ENCODE measurements at regions not wholly inside any gene's neighbourhood (a gene's known extent, or its start where the extent isn't known, plus 50 kb on each side); places are given as distances from the start of the nearest gene placed in this dataset.
A peak's percentile ranks its signal among the peaks of the same experiment; 100 is the strongest.

DNA sequence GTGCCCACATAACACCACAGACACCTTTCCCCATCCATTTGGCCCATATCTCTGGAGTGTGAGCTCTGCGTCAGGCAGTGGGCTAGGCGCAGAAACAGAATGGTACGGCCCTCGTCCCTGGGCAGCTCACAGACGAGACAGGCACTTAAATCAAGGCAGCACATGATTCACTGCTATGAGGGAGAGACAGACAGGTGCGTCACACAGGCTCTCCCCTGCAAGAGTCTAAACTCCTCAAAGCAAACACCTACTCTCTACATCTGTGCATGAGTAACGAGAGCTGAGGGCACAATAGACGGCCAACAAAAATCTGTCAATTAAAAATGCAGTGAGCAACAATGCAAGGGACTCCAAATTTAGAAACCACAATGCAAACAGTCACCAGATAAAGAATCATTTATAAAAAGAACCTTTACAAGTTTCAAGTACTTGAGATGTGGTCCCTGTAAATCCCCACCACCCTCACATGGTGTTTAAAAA, 348.9 kb downstream of the UQCRFS1 start (continued):
- TF ChIP-seq, protein P1, sequence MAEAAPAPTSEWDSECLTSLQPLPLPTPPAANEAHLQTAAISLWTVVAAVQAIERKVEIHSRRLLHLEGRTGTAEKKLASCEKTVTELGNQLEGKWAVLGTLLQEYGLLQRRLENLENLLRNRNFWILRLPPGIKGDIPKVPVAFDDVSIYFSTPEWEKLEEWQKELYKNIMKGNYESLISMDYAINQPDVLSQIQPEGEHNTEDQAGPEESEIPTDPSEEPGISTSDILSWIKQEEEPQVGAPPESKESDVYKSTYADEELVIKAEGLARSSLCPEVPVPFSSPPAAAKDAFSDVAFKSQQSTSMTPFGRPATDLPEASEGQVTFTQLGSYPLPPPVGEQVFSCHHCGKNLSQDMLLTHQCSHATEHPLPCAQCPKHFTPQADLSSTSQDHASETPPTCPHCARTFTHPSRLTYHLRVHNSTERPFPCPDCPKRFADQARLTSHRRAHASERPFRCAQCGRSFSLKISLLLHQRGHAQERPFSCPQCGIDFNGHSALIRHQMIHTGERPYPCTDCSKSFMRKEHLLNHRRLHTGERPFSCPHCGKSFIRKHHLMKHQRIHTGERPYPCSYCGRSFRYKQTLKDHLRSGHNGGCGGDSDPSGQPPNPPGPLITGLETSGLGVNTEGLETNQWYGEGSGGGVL (tag by site-specific recombination; IDR thresholded peaks at IDR 0.05), result no peak
- TF ChIP-seq EGR2 (tag by site-specific recombination; IDR thresholded peaks at IDR 0.05; ENCODE audit: low read depth) (0 out of 2 replicates have a peak, but pooled peaks have one; percentile 30), ZNF629 (tag by site-specific recombination; IDR thresholded peaks at IDR 0.05) (peak; percentile 96), IKZF3 (tag by site-specific recombination; IDR thresholded peaks at IDR 0.05) (no peak), ZNF146 (tag by site-specific recombination; IDR thresholded peaks at IDR 0.05) (peak; percentile 74; the same call in 1 of the 2 replicates), ZBTB21 (tag by site-specific recombination; IDR thresholded peaks at IDR 0.05) (peak; percentile 73), OVOL3 (tag by site-specific recombination; IDR thresholded peaks at IDR 0.05) (peak; percentile 82), ZNF548 (tag by site-specific recombination; IDR thresholded peaks at IDR 0.05) (no peak), ZFHX2 (tag by site-specific recombination; conservative IDR thresholded peaks at IDR 0.05) (peak; percentile 53), MYNN (tag by site-specific recombination; IDR thresholded peaks at IDR 0.05; ENCODE audit: borderline replicate concordance) (no peak)
- TF ChIP-seq, protein P2, sequence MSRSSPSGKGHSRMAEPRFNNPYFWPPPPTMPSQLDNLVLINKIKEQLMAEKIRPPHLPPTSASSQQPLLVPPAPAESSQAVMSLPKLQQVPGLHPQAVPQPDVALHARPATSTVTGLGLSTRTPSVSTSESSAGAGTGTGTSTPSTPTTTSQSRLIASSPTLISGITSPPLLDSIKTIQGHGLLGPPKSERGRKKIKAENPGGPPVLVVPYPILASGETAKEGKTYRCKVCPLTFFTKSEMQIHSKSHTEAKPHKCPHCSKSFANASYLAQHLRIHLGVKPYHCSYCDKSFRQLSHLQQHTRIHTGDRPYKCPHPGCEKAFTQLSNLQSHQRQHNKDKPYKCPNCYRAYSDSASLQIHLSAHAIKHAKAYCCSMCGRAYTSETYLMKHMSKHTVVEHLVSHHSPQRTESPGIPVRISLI (tag by site-specific recombination; IDR thresholded peaks at IDR 0.05), result no peak
- TF ChIP-seq, protein P3, sequence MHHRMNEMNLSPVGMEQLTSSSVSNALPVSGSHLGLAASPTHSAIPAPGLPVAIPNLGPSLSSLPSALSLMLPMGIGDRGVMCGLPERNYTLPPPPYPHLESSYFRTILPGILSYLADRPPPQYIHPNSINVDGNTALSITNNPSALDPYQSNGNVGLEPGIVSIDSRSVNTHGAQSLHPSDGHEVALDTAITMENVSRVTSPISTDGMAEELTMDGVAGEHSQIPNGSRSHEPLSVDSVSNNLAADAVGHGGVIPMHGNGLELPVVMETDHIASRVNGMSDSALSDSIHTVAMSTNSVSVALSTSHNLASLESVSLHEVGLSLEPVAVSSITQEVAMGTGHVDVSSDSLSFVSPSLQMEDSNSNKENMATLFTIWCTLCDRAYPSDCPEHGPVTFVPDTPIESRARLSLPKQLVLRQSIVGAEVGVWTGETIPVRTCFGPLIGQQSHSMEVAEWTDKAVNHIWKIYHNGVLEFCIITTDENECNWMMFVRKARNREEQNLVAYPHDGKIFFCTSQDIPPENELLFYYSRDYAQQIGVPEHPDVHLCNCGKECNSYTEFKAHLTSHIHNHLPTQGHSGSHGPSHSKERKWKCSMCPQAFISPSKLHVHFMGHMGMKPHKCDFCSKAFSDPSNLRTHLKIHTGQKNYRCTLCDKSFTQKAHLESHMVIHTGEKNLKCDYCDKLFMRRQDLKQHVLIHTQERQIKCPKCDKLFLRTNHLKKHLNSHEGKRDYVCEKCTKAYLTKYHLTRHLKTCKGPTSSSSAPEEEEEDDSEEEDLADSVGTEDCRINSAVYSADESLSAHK (tag by site-specific recombination; IDR thresholded peaks at IDR 0.05), result peak; percentile 80
- TF ChIP-seq, protein P4, sequence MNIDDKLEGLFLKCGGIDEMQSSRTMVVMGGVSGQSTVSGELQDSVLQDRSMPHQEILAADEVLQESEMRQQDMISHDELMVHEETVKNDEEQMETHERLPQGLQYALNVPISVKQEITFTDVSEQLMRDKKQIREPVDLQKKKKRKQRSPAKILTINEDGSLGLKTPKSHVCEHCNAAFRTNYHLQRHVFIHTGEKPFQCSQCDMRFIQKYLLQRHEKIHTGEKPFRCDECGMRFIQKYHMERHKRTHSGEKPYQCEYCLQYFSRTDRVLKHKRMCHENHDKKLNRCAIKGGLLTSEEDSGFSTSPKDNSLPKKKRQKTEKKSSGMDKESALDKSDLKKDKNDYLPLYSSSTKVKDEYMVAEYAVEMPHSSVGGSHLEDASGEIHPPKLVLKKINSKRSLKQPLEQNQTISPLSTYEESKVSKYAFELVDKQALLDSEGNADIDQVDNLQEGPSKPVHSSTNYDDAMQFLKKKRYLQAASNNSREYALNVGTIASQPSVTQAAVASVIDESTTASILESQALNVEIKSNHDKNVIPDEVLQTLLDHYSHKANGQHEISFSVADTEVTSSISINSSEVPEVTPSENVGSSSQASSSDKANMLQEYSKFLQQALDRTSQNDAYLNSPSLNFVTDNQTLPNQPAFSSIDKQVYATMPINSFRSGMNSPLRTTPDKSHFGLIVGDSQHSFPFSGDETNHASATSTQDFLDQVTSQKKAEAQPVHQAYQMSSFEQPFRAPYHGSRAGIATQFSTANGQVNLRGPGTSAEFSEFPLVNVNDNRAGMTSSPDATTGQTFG (tag by site-specific recombination; IDR thresholded peaks at IDR 0.05; ENCODE audit: borderline replicate concordance), result no peak

DNA sequence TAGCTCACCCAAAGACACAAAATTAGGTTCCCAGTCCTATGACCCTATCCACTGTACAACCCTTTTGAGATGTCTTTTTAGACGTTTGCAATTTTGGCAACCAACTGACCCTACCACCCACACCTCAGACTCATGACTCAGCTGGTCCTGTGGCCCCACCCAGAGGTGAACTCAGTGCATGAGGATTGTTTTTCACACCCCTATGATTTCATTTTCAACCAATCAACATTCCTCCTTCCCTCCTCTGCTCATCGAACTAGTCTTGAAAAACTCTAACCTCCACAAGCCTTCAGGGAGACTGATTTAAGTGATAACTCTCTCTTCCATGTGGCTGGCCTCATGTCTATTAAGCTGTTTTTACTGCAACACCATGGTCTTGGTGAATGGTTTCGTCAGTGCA, 350.7 kb downstream of the UQCRFS1 start:
- H3K4me3 ChIP-seq (ENCODE audit: low read depth, low read length), result no peak overlapping the region
- H3K36me3 ChIP-seq (ENCODE audit: control insufficient read depth in 2 of 2, insufficient read depth in 1 of 2, low read length in 2 of 2), result no peaks in the 10 kb centered on the region
- no peaks in the 10 kb centered on the region; the same call in 1 of the 2 replicates for H3K9me3 ChIP-seq (ENCODE audit: control insufficient read depth, insufficient read depth, low read depth, low read length)
- H3K4me1 ChIP-seq (ENCODE audit: control insufficient read depth, insufficient read depth, low read length), result peaks cover 59% of the 10 kb centered on the region
- ChIA-PET POLR2A (interaction anchor here (1.0 kb wide), 1 partner anchor 10 kb away, joined by 3 read pairs; no protein-coding TSS in a partner anchor), CTCF (interaction anchor here (0.6 to 8.3 kb wide), 15 partner anchors 9 to 888 kb away, joined by 3 to 74 read pairs (median 4); no protein-coding TSS in a partner anchor)
- no peak overlapping the region; the same call in 1 of the 2 replicates for H3K27ac ChIP-seq (ENCODE audit: extremely low read depth, low read depth, low read length)
- no peak for TF ChIP-seq ZNF529 (tag by site-specific recombination; IDR thresholded peaks at IDR 0.05; ENCODE audit: insufficient replicate concordance)
- peak; percentile 79 for TF ChIP-seq ZFHX2 (tag by site-specific recombination; conservative IDR thresholded peaks at IDR 0.05)
- TF ChIP-seq ZNF624 (tag by site-specific recombination; IDR thresholded peaks at IDR 0.05), result no peak
- TF ChIP-seq, protein P5, sequence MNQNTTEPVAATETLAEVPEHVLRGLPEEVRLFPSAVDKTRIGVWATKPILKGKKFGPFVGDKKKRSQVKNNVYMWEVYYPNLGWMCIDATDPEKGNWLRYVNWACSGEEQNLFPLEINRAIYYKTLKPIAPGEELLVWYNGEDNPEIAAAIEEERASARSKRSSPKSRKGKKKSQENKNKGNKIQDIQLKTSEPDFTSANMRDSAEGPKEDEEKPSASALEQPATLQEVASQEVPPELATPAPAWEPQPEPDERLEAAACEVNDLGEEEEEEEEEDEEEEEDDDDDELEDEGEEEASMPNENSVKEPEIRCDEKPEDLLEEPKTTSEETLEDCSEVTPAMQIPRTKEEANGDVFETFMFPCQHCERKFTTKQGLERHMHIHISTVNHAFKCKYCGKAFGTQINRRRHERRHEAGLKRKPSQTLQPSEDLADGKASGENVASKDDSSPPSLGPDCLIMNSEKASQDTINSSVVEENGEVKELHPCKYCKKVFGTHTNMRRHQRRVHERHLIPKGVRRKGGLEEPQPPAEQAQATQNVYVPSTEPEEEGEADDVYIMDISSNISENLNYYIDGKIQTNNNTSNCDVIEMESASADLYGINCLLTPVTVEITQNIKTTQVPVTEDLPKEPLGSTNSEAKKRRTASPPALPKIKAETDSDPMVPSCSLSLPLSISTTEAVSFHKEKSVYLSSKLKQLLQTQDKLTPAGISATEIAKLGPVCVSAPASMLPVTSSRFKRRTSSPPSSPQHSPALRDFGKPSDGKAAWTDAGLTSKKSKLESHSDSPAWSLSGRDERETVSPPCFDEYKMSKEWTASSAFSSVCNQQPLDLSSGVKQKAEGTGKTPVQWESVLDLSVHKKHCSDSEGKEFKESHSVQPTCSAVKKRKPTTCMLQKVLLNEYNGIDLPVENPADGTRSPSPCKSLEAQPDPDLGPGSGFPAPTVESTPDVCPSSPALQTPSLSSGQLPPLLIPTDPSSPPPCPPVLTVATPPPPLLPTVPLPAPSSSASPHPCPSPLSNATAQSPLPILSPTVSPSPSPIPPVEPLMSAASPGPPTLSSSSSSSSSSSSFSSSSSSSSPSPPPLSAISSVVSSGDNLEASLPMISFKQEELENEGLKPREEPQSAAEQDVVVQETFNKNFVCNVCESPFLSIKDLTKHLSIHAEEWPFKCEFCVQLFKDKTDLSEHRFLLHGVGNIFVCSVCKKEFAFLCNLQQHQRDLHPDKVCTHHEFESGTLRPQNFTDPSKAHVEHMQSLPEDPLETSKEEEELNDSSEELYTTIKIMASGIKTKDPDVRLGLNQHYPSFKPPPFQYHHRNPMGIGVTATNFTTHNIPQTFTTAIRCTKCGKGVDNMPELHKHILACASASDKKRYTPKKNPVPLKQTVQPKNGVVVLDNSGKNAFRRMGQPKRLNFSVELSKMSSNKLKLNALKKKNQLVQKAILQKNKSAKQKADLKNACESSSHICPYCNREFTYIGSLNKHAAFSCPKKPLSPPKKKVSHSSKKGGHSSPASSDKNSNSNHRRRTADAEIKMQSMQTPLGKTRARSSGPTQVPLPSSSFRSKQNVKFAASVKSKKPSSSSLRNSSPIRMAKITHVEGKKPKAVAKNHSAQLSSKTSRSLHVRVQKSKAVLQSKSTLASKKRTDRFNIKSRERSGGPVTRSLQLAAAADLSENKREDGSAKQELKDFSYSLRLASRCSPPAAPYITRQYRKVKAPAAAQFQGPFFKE (tag by site-specific recombination; IDR thresholded peaks at IDR 0.05; ENCODE audit: borderline replicate concordance), result no peak
- TF ChIP-seq, protein P6, sequence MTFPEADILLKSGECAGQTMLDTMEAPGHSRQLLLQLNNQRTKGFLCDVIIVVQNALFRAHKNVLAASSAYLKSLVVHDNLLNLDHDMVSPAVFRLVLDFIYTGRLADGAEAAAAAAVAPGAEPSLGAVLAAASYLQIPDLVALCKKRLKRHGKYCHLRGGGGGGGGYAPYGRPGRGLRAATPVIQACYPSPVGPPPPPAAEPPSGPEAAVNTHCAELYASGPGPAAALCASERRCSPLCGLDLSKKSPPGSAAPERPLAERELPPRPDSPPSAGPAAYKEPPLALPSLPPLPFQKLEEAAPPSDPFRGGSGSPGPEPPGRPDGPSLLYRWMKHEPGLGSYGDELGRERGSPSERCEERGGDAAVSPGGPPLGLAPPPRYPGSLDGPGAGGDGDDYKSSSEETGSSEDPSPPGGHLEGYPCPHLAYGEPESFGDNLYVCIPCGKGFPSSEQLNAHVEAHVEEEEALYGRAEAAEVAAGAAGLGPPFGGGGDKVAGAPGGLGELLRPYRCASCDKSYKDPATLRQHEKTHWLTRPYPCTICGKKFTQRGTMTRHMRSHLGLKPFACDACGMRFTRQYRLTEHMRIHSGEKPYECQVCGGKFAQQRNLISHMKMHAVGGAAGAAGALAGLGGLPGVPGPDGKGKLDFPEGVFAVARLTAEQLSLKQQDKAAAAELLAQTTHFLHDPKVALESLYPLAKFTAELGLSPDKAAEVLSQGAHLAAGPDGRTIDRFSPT (tag by site-specific recombination; IDR thresholded peaks at IDR 0.05), result no peak
- TF ChIP-seq ZNF274 (IDR thresholded peaks at IDR 0.05; ENCODE audit: low read length), result no peak
- TF ChIP-seq ZNF274 (tag by site-specific recombination; IDR thresholded peaks at IDR 0.05; ENCODE audit: borderline replicate concordance), result no peak
- TF ChIP-seq ZBTB20 (tag by site-specific recombination; IDR thresholded peaks at IDR 0.05), result no peak
